GM12878 (cell line): ENCODE measurements at regions not wholly inside any gene's neighbourhood (a gene's known extent, or its start where the extent isn't known, plus 50 kb on each side); places are given as distances from the start of the nearest gene placed in this dataset.

Source experiments
- ATAC-seq: fragments of 200-7000 bp; cut with Tn5 transposase; 3 replicates; pipeline ENCODE4 v1.9.1; 2020; ENCODE audit warnings: mild to moderate bottlenecking, moderate library complexity
- BruUV-seq: library from RNA; stranded (reverse); fragments of 400-500 nt; replicated peaks from 2 replicates; lab custom pipeline; 2021; lab: Mats Ljungman, UMichigan
- CTCF ChIA-PET: fragments of 300-600 bp; sonication (Branson Sonifier 250); formaldehyde crosslinking; extraction: SDS; loops from one replicate; lab custom pipeline; 2021; ENCODE audit warnings: inconsistent platforms; lab: Yijun Ruan, JAX
- POLR2A ChIA-PET: fragments of 350-600 bp; formaldehyde crosslinking; extraction: SDS; loops from one replicate; lab custom pipeline; 2021; ENCODE audit warnings: inconsistent platforms; lab: Charles Lee
- RAD21 ChIA-PET: fragments of 300-600 bp; sonication (Branson Sonifier 250); formaldehyde crosslinking; loops from one replicate; lab custom pipeline; 2023; ENCODE audit warnings: antibody characterized with exemption; ENCODE audit not compliant: unreplicated experiment; lab: Charles Lee
- SMC1A ChIA-PET: fragments of 300-600 bp; sonication (Branson Sonifier 250); formaldehyde crosslinking; loops from one replicate; lab custom pipeline; 2023; ENCODE audit not compliant: unreplicated experiment, uncharacterized antibody; lab: Charles Lee
- DNase-seq: peaks from one replicate; pipeline ENCODE4 v3.0.0-alpha.2; 2011; ENCODE audit warnings: low read depth, low spot score
- FAIRE-seq: peaks from 3 replicates; lab custom pipeline; 2011; peaks lifted over from hg19 to GRCh38; lab: Jason Lieb, UNC
- H2AFZ ChIP-seq: 2 replicates; pipeline ENCODE4 v1.6.0; 2011; ENCODE audit warnings: low read depth, low read length, control low read depth; ENCODE audit not compliant: control insufficient read depth
- H3K27ac ChIP-seq: 2 replicates; pipeline ENCODE4 v1.5.1; 2011; ENCODE audit warnings: control low read depth; ENCODE audit not compliant: control insufficient read depth, insufficient read depth
- H3K27me3 ChIP-seq, 2 experiments: replicated peaks in 1 of 2; 2 replicates each; pipeline versions ENCODE4 v1.6.0 to v1.6.1; 2011; ENCODE audit warnings: low read length in 1 of 2; ENCODE audit not compliant: control insufficient read depth in 2 of 2, insufficient read depth in 2 of 2
- H3K36me3 ChIP-seq, 2 experiments: 2 replicates each; pipeline ENCODE4 v1.5.1; 2011; ENCODE audit warnings: low read length in 1 of 2; ENCODE audit not compliant: control insufficient read depth in 2 of 2, insufficient read depth in 2 of 2
- H3K4me1 ChIP-seq: 2 replicates; pipeline ENCODE4 v1.6.1; 2011; ENCODE audit warnings: mild to moderate bottlenecking, low read length, moderate library complexity, mixed read lengths; ENCODE audit not compliant: control insufficient read depth, insufficient read depth
- H3K4me2 ChIP-seq: 2 replicates; pipeline ENCODE4 v1.6.0; 2011; ENCODE audit warnings: control low read depth; ENCODE audit not compliant: control insufficient read depth, insufficient read depth
- H3K4me3 ChIP-seq: fragments of 200-600 bp; sonication (generic); 2 replicates; pipeline ENCODE4 v1.5.1; 2016
- H3K79me2 ChIP-seq: 2 replicates; pipeline ENCODE4 v1.6.0; 2011; ENCODE audit warnings: low read length; ENCODE audit not compliant: control insufficient read depth, insufficient read depth
- H3K9ac ChIP-seq: 2 replicates; pipeline ENCODE4 v1.8.0; 2011; ENCODE audit warnings: low read length, control low read depth, mixed read lengths; ENCODE audit not compliant: control insufficient read depth, insufficient read depth
- H3K9me3 ChIP-seq: replicated peaks from 3 replicates; pipeline ENCODE4 v1.5.1; 2011; ENCODE audit warnings: mild to moderate bottlenecking, low read length; ENCODE audit not compliant: control insufficient read depth, insufficient read depth
- H4K20me1 ChIP-seq: 2 replicates; pipeline ENCODE4 v1.6.0; 2011; ENCODE audit not compliant: control insufficient read depth, insufficient read depth
- BACH1 ChIP-seq: fragments of 450-650 bp; IDR thresholded peaks from 2 replicates; pipeline ENCODE4 v1.6.1; 2017; ENCODE audit warnings: mild to moderate bottlenecking, borderline replicate concordance
- BCL3 ChIP-seq: IDR thresholded peaks from 2 replicates; pipeline ENCODE4 v1.6.1; 2011; ENCODE audit warnings: borderline replicate concordance, low read depth, mild to moderate bottlenecking, moderate library complexity, low read length; ENCODE audit not compliant: insufficient read depth, poor library complexity, severe bottlenecking
- BRCA1 ChIP-seq: IDR thresholded peaks from 2 replicates; pipeline ENCODE4 v1.6.1; 2011; ENCODE audit warnings: low read depth, low read length, improper control_type of control experiment
- DPF2 ChIP-seq: fragments of 450-650 bp; IDR thresholded peaks from 2 replicates; pipeline ENCODE4 v1.6.1; 2017; ENCODE audit warnings: mild to moderate bottlenecking
- E2F8 ChIP-seq: fragments of 450-650 bp; IDR thresholded peaks from 2 replicates; pipeline ENCODE4 v1.6.1; 2018; ENCODE audit warnings: mild to moderate bottlenecking, low read depth, moderate library complexity; ENCODE audit not compliant: partially characterized antibody
- ELK1 ChIP-seq: IDR thresholded peaks from 2 replicates; pipeline ENCODE4 v1.6.1; 2012; ENCODE audit warnings: low read depth, low read length, improper control_type of control experiment
- JUNB ChIP-seq: IDR thresholded peaks from 2 replicates; pipeline ENCODE4 v1.6.1; 2016; ENCODE audit warnings: antibody characterized with exemption, mild to moderate bottlenecking
- NFXL1 ChIP-seq: fragments of 450-650 bp; IDR thresholded peaks from 2 replicates; pipeline ENCODE4 v1.6.1; 2017; ENCODE audit warnings: antibody characterized with exemption, mild to moderate bottlenecking, borderline replicate concordance
- NR2F1 ChIP-seq: fragments of 450-650 bp; conservative IDR thresholded peaks from 2 replicates; pipeline ENCODE4 v1.6.1; 2017; ENCODE audit warnings: mild to moderate bottlenecking
- RAD21 ChIP-seq: IDR thresholded peaks from 2 replicates; pipeline ENCODE4 v1.6.1; 2011; ENCODE audit warnings: mild to moderate bottlenecking, low read depth, low read length, moderate library complexity; ENCODE audit not compliant: insufficient read depth
- SMC3 ChIP-seq: IDR thresholded peaks from 2 replicates; pipeline ENCODE4 v1.6.1; 2011; ENCODE audit warnings: low read length, improper control_type of control experiment, borderline replicate concordance
- SUPT20H ChIP-seq: IDR thresholded peaks from 2 replicates; pipeline ENCODE4 v1.6.1; 2011; ENCODE audit warnings: low read depth, mild to moderate bottlenecking, low read length, moderate library complexity, borderline replicate concordance; ENCODE audit not compliant: control insufficient read depth
- TCF3 ChIP-seq: IDR thresholded peaks from 2 replicates; pipeline ENCODE4 v1.6.1; 2012; ENCODE audit warnings: low read depth, mild to moderate bottlenecking, low read length, borderline replicate concordance; ENCODE audit not compliant: insufficient read depth
- YY1 ChIP-seq: IDR thresholded peaks from 2 replicates; pipeline ENCODE4 v1.6.1; 2011; ENCODE audit warnings: low read depth, mild to moderate bottlenecking, low read length
- ZBTB33 ChIP-seq: fragments of 450-650 bp; IDR thresholded peaks from 2 replicates; pipeline ENCODE4 v1.6.1; 2017; ENCODE audit warnings: mild to moderate bottlenecking
- WGBS: methylation state at CpG from one replicate; pipeline ENCODE4 v1.1.6; 2016; ENCODE audit warnings: low lambda C conversion rate; ENCODE audit not compliant: insufficient replicate concordance, insufficient coverage; ENCODE audit errors: missing lambda C conversion rate; 5-methylcytosine and 5-hydroxymethylcytosine counted together
- in situ Hi-C: fragments of 300-500 bp; cut with MboI; formaldehyde crosslinking; loops from 9 replicates; pipeline ENCODE4 v1.14.3; 2018; ENCODE audit warnings: mixed read lengths
- intact Hi-C: fragments of 100-400 bp; cut with micrococcal nuclease; formaldehyde crosslinking; loops from one replicate; pipeline ENCODE4 v1.14.2; 2022; ENCODE audit not compliant: unreplicated experiment
- TF ChIP-seq, protein P1 (sequence below): fragments of 450-650 bp; IDR thresholded peaks from 2 replicates; pipeline ENCODE4 v1.6.1; 2014; ENCODE audit warnings: mild to moderate bottlenecking

DNA sequence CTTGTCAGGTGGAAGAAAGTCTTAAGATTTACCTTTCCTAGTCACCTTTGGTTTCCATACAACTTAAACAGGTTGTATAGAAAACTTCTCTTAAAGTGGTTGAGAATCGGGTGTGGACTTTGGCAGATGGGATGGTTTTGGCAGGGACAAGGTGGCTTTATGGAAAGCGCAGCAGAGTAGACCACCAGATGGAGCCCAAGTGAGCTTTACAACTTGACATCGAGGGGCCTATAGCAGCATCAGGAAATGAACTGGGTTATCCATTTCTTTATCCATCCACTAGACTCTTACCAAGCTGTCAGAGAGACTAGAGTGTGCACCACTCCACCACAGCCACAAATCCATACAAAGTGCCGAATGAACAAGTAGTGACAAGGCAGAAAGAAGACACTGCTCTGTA lies 85.3 kb upstream of the MBNL1 start:
- ChIA-PET CTCF (interaction anchor here (0.7 to 8.1 kb wide), 65 partner anchors 10 to 413 kb away, joined by 3 to 282 read pairs (median 4); partner anchors contain the start of gene MBNL1), SMC1A (interaction anchor here (0.7 to 7.9 kb wide), 68 partner anchors 10 to 391 kb away, joined by 3 to 211 read pairs (median 5); partner anchors contain the start of gene MBNL1), POLR2A (interaction anchor here (1.1 to 1.3 kb wide), 3 partner anchors 17 to 107 kb away, joined by 3 to 5 read pairs (median 3); no protein-coding TSS in a partner anchor), RAD21 (interaction anchor here (0.6 to 5.2 kb wide), 50 partner anchors 10 to 334 kb away, joined by 3 to 138 read pairs (median 5); partner anchors contain the start of gene MBNL1)
- Histone ChIP-seq H2AFZ (peak overlapping the region; percentile 65), H3K79me2 (no peaks in the 10 kb centered on the region), H3K27me3 (no peaks in the 10 kb centered on the region), H4K20me1 (no peaks in the 10 kb centered on the region), H3K4me3 (no peak overlapping the region), H3K27ac (no peak overlapping the region), H3K36me3 (no peaks in the 10 kb centered on the region), H3K4me1 (no peaks in the 10 kb centered on the region), H3K9ac (no peak overlapping the region), H3K4me2 (no peak overlapping the region), H3K9me3 (no peaks in the 10 kb centered on the region)
- DNase-seq (no peak), FAIRE-seq (no peak), ATAC-seq (peak; percentile 95)
- whole genome bisulfite sequencing, result 45% methylated on average over 4 of the region's 4 CpGs
- BruUV-seq, result no TSS peak
- intact Hi-C loops, result loop anchor here (1.0 to 2.0 kb wide), 2 partner anchors 111 to 261 kb away; no protein-coding TSS in a partner anchor
- in situ Hi-C loops, result no loop called here
- TF ChIP-seq JUNB (no peak), NR2F1 (no peak), ELK1 (no peak), YY1 (peak; percentile 56; the same call in 1 of the 2 replicates), ZBTB33 (no peak), SUPT20H (no peak), NFXL1 (no peak), RAD21 (peak; percentile 70), TCF3 (no peak), DPF2 (no peak), BRCA1 (no peak), BACH1 (no peak), BCL3 (no peak), E2F8 (no peak), SMC3 (peak; percentile 89)
- TF ChIP-seq, protein P1, sequence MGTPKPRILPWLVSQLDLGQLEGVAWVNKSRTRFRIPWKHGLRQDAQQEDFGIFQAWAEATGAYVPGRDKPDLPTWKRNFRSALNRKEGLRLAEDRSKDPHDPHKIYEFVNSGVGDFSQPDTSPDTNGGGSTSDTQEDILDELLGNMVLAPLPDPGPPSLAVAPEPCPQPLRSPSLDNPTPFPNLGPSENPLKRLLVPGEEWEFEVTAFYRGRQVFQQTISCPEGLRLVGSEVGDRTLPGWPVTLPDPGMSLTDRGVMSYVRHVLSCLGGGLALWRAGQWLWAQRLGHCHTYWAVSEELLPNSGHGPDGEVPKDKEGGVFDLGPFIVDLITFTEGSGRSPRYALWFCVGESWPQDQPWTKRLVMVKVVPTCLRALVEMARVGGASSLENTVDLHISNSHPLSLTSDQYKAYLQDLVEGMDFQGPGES, result no peak
